Sigmoid colon (tissue), 6 donors: ENCODE measurements at regions not wholly inside any gene's neighbourhood (a gene's known extent, or its start where the extent isn't known, plus 50 kb on each side); places are given as distances from the start of the nearest gene placed in this dataset.

Source experiments
- DNase-seq: peaks from one replicate; pipeline ENCODE4 v3.0.0-alpha.2; 2019
- H3K27ac ChIP-seq, 4 donors: fragments of 200-600 bp; sonication (generic); one replicate each; pipeline ENCODE4 v1.5.1; 2016 to 2019; ENCODE audit warnings: mild to moderate bottlenecking in 1 of 4
- H3K27me3 ChIP-seq, 3 donors: fragments of 200-600 bp; sonication (generic); one replicate each; pipeline ENCODE4 v1.5.1; 2019; ENCODE audit warnings: mild to moderate bottlenecking in 1 of 3
- H3K36me3 ChIP-seq, 4 donors: fragments of 200-600 bp; sonication (generic); one replicate each; pipeline ENCODE4 v1.5.1; 2016 to 2019
- H3K4me1 ChIP-seq, 4 donors: fragments of 200-600 bp; sonication (generic); one replicate each; pipeline ENCODE4 v1.5.1; 2017 to 2019
- H3K4me3 ChIP-seq, 4 donors: fragments of 200-600 bp; sonication (generic); one replicate each; pipeline ENCODE4 v1.5.1; 2017 to 2019; ENCODE audit warnings: mild to moderate bottlenecking in 2 of 4, moderate library complexity in 1 of 4
- H3K9me3 ChIP-seq, 4 donors: fragments of 200-600 bp in 3 of 4; sonication (generic) in 3 of 4; one replicate each; pipeline versions ENCODE4 v1.5.1 to v1.6.1; 2013 to 2019
- CTCF ChIP-seq, 4 experiments: fragments of 450-650 bp in 3 of 4; fragments of 200-600 bp in 1 of 4; IDR thresholded peaks; one replicate each; pipeline ENCODE4 v1.5.1; 2016 to 2019; ENCODE audit warnings: antibody characterized with exemption in 4 of 4, mild to moderate bottlenecking in 3 of 4, moderate library complexity in 2 of 4
- EP300 ChIP-seq, 4 donors: sonication (generic); formaldehyde crosslinking; IDR thresholded peaks; one replicate each; pipeline ENCODE4 v1.6.1; 2017; ENCODE audit warnings: antibody characterized with exemption in 4 of 4
- POLR2A ChIP-seq, 2 donors: fragments of 450-650 bp; IDR thresholded peaks; one replicate each; pipeline ENCODE4 v1.6.1; 2016; ENCODE audit warnings: antibody characterized with exemption in 2 of 2, mild to moderate bottlenecking in 2 of 2, moderate library complexity in 2 of 2
- POLR2AphosphoS5 ChIP-seq, 4 donors: sonication (generic); formaldehyde crosslinking; IDR thresholded peaks; one replicate each; pipeline ENCODE4 v1.6.1; 2017; ENCODE audit warnings: antibody characterized with exemption in 4 of 4
- WGBS, 2 donors: extraction: QIAGEN DNeasy Blood & Tissue Kit; methylation state at CpG; one replicate each; pipeline ENCODE4 v1.1.7; 2013; 5-methylcytosine and 5-hydroxymethylcytosine counted together
- intact Hi-C: fragments of 100-400 bp; cut with DNase I; formaldehyde crosslinking; loops from one replicate; pipeline ENCODE4 v1.15.1; 2023
- donor health status: healthy with polysubstance abuse.
- donor health status: healthy.

- 40 to 48% methylated on average over 3 of the region's 3 CpGs for WGBS, 2 donors
- TF ChIP-seq EP300 (IDR thresholded peaks at IDR 0.05) (no peak), POLR2AphosphoS5 (IDR thresholded peaks at IDR 0.05) (no peak)
- intact Hi-C loops: no loop called here
Observed at GRCh38 chr5:19175776-19176570, 812.0 kb downstream of the CDH18 start.

GRCh38 chr5:19179571-19179970, 808.4 kb downstream of the CDH18 start:
- no peaks in the 10 kb centered on the region for H3K4me1 ChIP-seq
- no peaks in the 10 kb centered on the region for H3K9me3 ChIP-seq
- H3K27ac ChIP-seq: no peak overlapping the region
- H3K36me3 ChIP-seq: no peaks in the 10 kb centered on the region
- H3K27me3 ChIP-seq: no peaks in the 10 kb centered on the region
- no peak for DNase-seq
- intact Hi-C loops: no loop called here
- 7 to 32% methylated on average over 1 of the region's 1 CpG for WGBS, 2 donors
- no peak overlapping the region for H3K4me3 ChIP-seq
- no peak for TF ChIP-seq POLR2AphosphoS5 (IDR thresholded peaks at IDR 0.05)
- TF ChIP-seq CTCF (IDR thresholded peaks at IDR 0.05): no peak
- TF ChIP-seq POLR2A (IDR thresholded peaks at IDR 0.05): no peak
- TF ChIP-seq EP300 (IDR thresholded peaks at IDR 0.05): no peak

More at GRCh38 chr5:19175776-19176570, 812.0 kb downstream of the CDH18 start:
- no peak for DNase-seq
- Histone ChIP-seq H3K4me3 (no peak overlapping the region), H3K36me3 (no peaks in the 10 kb centered on the region), H3K27ac (no peak overlapping the region), H3K9me3 (no peaks in the 10 kb centered on the region), H3K4me1 (no peaks in the 10 kb centered on the region), H3K27me3 (no peaks in the 10 kb centered on the region)

- Histone ChIP-seq H3K4me3 (no peak overlapping the region), H3K27me3 (no peaks in the 10 kb centered on the region), H3K36me3 (no peaks in the 10 kb centered on the region), H3K27ac (no peak overlapping the region), H3K9me3 (peaks cover 0 to 2% (median under 1%) of the 10 kb centered on the region in 4 donors), H3K4me1 (no peaks in the 10 kb centered on the region)
- no peak for DNase-seq
- 42 to 62% methylated on average over 2 of the region's 2 CpGs for WGBS, 2 donors
- intact Hi-C loops: no loop called here
- TF ChIP-seq POLR2AphosphoS5 (IDR thresholded peaks at IDR 0.05): no peak
- no peak for TF ChIP-seq EP300 (IDR thresholded peaks at IDR 0.05)
- no peak for TF ChIP-seq CTCF (IDR thresholded peaks at IDR 0.05)
- no peak for TF ChIP-seq POLR2A (IDR thresholded peaks at IDR 0.05)
Observed at GRCh38 chr5:19189176-19189575, 798.8 kb downstream of the CDH18 start.

- TF ChIP-seq POLR2A (IDR thresholded peaks at IDR 0.05) (no peak), POLR2AphosphoS5 (IDR thresholded peaks at IDR 0.05) (no peak), CTCF (IDR thresholded peaks at IDR 0.05) (no peak), EP300 (IDR thresholded peaks at IDR 0.05) (no peak)
- H3K9me3 ChIP-seq: no peaks in the 10 kb centered on the region
- H3K27me3 ChIP-seq: no peaks in the 10 kb centered on the region
- WGBS, 2 donors: 91 to 92% methylated on average over 2 of the region's 2 CpGs
- intact Hi-C loops: no loop called here
- no peak for DNase-seq
- no peak overlapping the region for H3K27ac ChIP-seq
- no peaks in the 10 kb centered on the region for H3K36me3 ChIP-seq
- no peaks in the 10 kb centered on the region for H3K4me1 ChIP-seq
- no peak overlapping the region for H3K4me3 ChIP-seq
Observed at GRCh38 chr5:19193631-19194030, 794.4 kb downstream of the CDH18 start.

- Histone ChIP-seq H3K4me3 (no peak overlapping the region), H3K9me3 (no peaks in the 10 kb centered on the region), H3K27me3 (no peaks in the 10 kb centered on the region), H3K27ac (no peak overlapping the region), H3K36me3 (no peaks in the 10 kb centered on the region), H3K4me1 (no peaks in the 10 kb centered on the region)
- no peak for DNase-seq
- intact Hi-C loops: no loop called here
- no peak for TF ChIP-seq POLR2AphosphoS5 (IDR thresholded peaks at IDR 0.05)
- no peak for TF ChIP-seq CTCF (IDR thresholded peaks at IDR 0.05)
- no peak for TF ChIP-seq EP300 (IDR thresholded peaks at IDR 0.05)
- no peak for TF ChIP-seq POLR2A (IDR thresholded peaks at IDR 0.05)
Observed at GRCh38 chr5:19196631-19197030, 791.4 kb downstream of the CDH18 start.
